Esophagus squamous epithelium (tissue), 5 donors: ENCODE measurements at regions not wholly inside any gene's neighbourhood (a gene's known extent, or its start where the extent isn't known, plus 50 kb on each side); places are given as distances from the start of the nearest gene placed in this dataset.

ENCODE experiments used
- DNase-seq: peaks from one replicate; lab custom pipeline; 2025; lab: John Stamatoyannopoulos, UW
- H3K27ac ChIP-seq, 4 donors: fragments of 200-600 bp; sonication (generic); one replicate each; pipeline ENCODE4 v1.5.1; 2016 to 2019; ENCODE audit warnings: mild to moderate bottlenecking in 1 of 4
- H3K27me3 ChIP-seq, 4 donors: fragments of 200-600 bp; sonication (generic); 1 replicate in 3 of 4; 2 replicates in 1 of 4; pipeline versions ENCODE4 v1.5.1 to v1.6.0; 2017 to 2021; ENCODE audit warnings: antibody characterized with exemption in 1 of 4
- H3K36me3 ChIP-seq, 3 donors: fragments of 200-600 bp; sonication (generic); one replicate each; pipeline ENCODE4 v1.5.1; 2016 to 2019
- H3K4me1 ChIP-seq, 3 donors: fragments of 200-600 bp; sonication (generic); one replicate each; pipeline ENCODE4 v1.5.1; 2017 to 2019
- H3K4me3 ChIP-seq, 4 donors: fragments of 200-600 bp; sonication (generic); 1 replicate in 3 of 4; 2 replicates in 1 of 4; pipeline ENCODE4 v1.5.1; 2016 to 2019; ENCODE audit warnings: mild to moderate bottlenecking in 2 of 4, moderate library complexity in 1 of 4
- H3K9me3 ChIP-seq, 3 donors: fragments of 200-600 bp; sonication (generic); one replicate each; pipeline ENCODE4 v1.5.1; 2016 to 2019
- CTCF ChIP-seq, 6 experiments: fragments of 450-650 bp in 4 of 6; fragments of 200-600 bp in 2 of 6; sonication (generic) in 2 of 6; IDR thresholded peaks; one replicate each; pipeline ENCODE4 v1.5.1; 2016 to 2019; ENCODE audit warnings: antibody characterized with exemption in 6 of 6, mild to moderate bottlenecking in 4 of 6, moderate library complexity in 4 of 6
- POLR2A ChIP-seq, 4 donors: fragments of 450-650 bp; IDR thresholded peaks; one replicate each; pipeline ENCODE4 v1.6.1; 2017; ENCODE audit warnings: antibody characterized with exemption in 4 of 4, mild to moderate bottlenecking in 4 of 4, moderate library complexity in 3 of 4
- WGBS, 2 donors: methylation state at CpG; one replicate each; pipeline ENCODE4 v1.1.5; 2018; 5-methylcytosine and 5-hydroxymethylcytosine counted together
- intact Hi-C: fragments of 100-400 bp; cut with DNase I; formaldehyde crosslinking; loops from one replicate; pipeline ENCODE4 v1.15.0; 2022
- donor health status: DM: yes; HTN: yes; CAD: no.

DNA sequence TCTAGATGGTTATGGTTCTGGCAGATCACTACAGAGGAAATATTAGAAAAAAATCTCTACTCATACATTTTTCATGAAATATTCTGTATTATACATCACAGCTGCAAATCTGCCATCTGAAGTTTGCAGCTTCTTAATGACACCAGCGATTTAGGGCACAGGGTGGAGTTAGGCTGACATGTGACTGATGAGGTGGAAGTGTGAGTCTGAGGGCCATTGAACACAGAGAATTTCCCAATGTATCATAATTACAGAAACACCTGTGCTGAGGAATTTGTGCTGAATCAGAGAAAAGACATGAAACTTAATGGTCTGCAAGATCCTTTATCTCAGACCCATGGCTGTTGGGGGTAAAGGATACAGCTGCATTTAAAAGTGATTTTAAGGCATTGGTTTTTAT lies 2025.6 kb upstream of the AGA start:
- no peaks in the 10 kb centered on the region for H3K36me3 ChIP-seq
- WGBS, 2 donors = 20 to 36% methylated on average over 1 of the region's 1 CpG
- intact Hi-C loops = no loop called here
- H3K27me3 ChIP-seq = no peaks in the 10 kb centered on the region
- no peak overlapping the region for H3K27ac ChIP-seq
- H3K9me3 ChIP-seq = no peaks in the 10 kb centered on the region
- no peak overlapping the region for H3K4me3 ChIP-seq
- DNase-seq = no peak
- TF ChIP-seq POLR2A (IDR thresholded peaks at IDR 0.05) (no peak), CTCF (IDR thresholded peaks at IDR 0.05) (no peak)
- no peaks in the 10 kb centered on the region for H3K4me1 ChIP-seq

- no peak for DNase-seq
- intact Hi-C loops = no loop called here
- H3K27ac ChIP-seq = no peak overlapping the region
- TF ChIP-seq CTCF (IDR thresholded peaks at IDR 0.05) (no peak), POLR2A (IDR thresholded peaks at IDR 0.05) (no peak)
- no peaks in the 10 kb centered on the region for H3K36me3 ChIP-seq
- no peaks in the 10 kb centered on the region for H3K9me3 ChIP-seq
- H3K4me3 ChIP-seq = no peak overlapping the region
- H3K27me3 ChIP-seq = no peaks in the 10 kb centered on the region
- no peaks in the 10 kb centered on the region for H3K4me1 ChIP-seq
These were observed 2029.9 kb upstream of the AGA start for GRCh38 chr4:179472164-179472563.

- TF ChIP-seq CTCF (IDR thresholded peaks at IDR 0.05) (no peak), POLR2A (IDR thresholded peaks at IDR 0.05) (no peak)
- peaks cover 0 to 5% (median 0%) of the 10 kb centered on the region in 3 donors for H3K9me3 ChIP-seq
- H3K4me1 ChIP-seq = no peaks in the 10 kb centered on the region
- H3K27me3 ChIP-seq = no peaks in the 10 kb centered on the region
- intact Hi-C loops = no loop called here
- DNase-seq = no peak
- H3K27ac ChIP-seq = no peak overlapping the region
- H3K36me3 ChIP-seq = no peaks in the 10 kb centered on the region
- H3K4me3 ChIP-seq = no peak overlapping the region
These were observed 2036.4 kb upstream of the AGA start for GRCh38 chr4:179478608-179479007.

DNA sequence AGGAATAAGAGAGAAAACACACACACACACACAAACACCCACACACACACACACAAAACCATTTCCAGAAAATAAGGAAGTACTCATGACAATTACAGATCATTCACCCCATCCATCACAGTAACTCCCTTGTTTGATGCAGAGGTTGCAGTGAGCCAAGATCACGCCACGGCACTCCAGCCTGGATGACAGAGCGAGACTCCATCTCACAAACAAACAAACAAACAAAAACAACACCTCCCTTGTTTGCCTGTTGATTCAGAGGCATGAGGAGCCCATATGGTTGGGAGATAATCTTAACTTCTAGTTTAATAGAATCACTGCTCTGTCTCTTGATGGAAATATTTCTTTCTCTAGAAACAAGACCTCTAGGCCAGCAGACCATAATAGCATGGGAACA lies 2043.5 kb upstream of the AGA start:
- DNase-seq = no peak
- WGBS, 2 donors = 51 to 53% methylated on average over 3 of the region's 3 CpGs
- peaks cover 0 to 5% (median 0%) of the 10 kb centered on the region in 3 donors for H3K9me3 ChIP-seq
- H3K27ac ChIP-seq = no peak overlapping the region
- H3K27me3 ChIP-seq = no peaks in the 10 kb centered on the region
- no peaks in the 10 kb centered on the region for H3K4me1 ChIP-seq
- H3K4me3 ChIP-seq = no peak overlapping the region
- intact Hi-C loops = no loop called here
- TF ChIP-seq POLR2A (IDR thresholded peaks at IDR 0.05) = no peak
- H3K36me3 ChIP-seq = no peaks in the 10 kb centered on the region

GRCh38 chr4:179486570-179487335 lies 2044.5 kb upstream of the AGA start:
- no peak for TF ChIP-seq POLR2A (IDR thresholded peaks at IDR 0.05)
- TF ChIP-seq CTCF (IDR thresholded peaks at IDR 0.05) = no peak
- H3K4me3 ChIP-seq = no peak overlapping the region
- H3K9me3 ChIP-seq = peaks cover 0 to 5% (median 0%) of the 10 kb centered on the region in 3 donors
- WGBS, 2 donors = 59 to 65% methylated on average over 5 of the region's 6 CpGs
- H3K36me3 ChIP-seq = no peaks in the 10 kb centered on the region
- intact Hi-C loops = no loop called here
- no peaks in the 10 kb centered on the region for H3K4me1 ChIP-seq
- no peak overlapping the region for H3K27ac ChIP-seq
- DNase-seq = no peak
- H3K27me3 ChIP-seq = no peaks in the 10 kb centered on the region
